Activated CD4-positive, alpha-beta T cell treated with anti-CD3 and anti-CD28 coated beads, Interleukin-2, amount 50 U/mL, for 24 hours (primary cell): ENCODE measurements at regions not wholly inside any gene's neighbourhood (a gene's known extent, or its start where the extent isn't known, plus 50 kb on each side); places are given as distances from the start of the nearest gene placed in this dataset.
"Not testable (repeated sequence)": the region's sequence is repeated elsewhere in the genome, so short reads cannot be mapped to it uniquely, and the experiment has no call there.

Experiments used
- DNase-seq, 2 donors: peaks; one replicate each; pipeline ENCODE4 v3.0.0-alpha.2; 2020; ENCODE audit warnings: low read depth in 1 of 2, low spot score in 1 of 2

GRCh38 chr14:34300882-34301734 lies 160.9 kb downstream of the SPTSSA start:
- DNase-seq: peak in 1 of 2 donors; percentile 2

- DNase-seq: no peak
These were observed 161.7 kb downstream of the SPTSSA start for GRCh38 chr14:34300330-34300729.

- no peak for DNase-seq
These were observed 162.7 kb downstream of the SPTSSA start for GRCh38 chr14:34299360-34299759.

GRCh38 chr14:34297786-34298520 lies 164.1 kb downstream of the SPTSSA start:
- DNase-seq: no peak

GRCh38 chr14:34283590-34283989 lies 178.4 kb downstream of the SPTSSA start:
- no peak for DNase-seq

- no peak for DNase-seq
These were observed 184.8 kb downstream of the SPTSSA start for GRCh38 chr14:34277191-34277590.

- no peak for DNase-seq
These were observed 186.5 kb downstream of the SPTSSA start for GRCh38 chr14:34275530-34275929.

GRCh38 chr14:34275078-34275477 lies 187.0 kb downstream of the SPTSSA start:
- no peak for DNase-seq

- DNase-seq: not testable (repeated sequence)
These were observed 188.3 kb downstream of the SPTSSA start for GRCh38 chr14:34273716-34274115.

- no peak for DNase-seq
These were observed 191.7 kb downstream of the SPTSSA start for GRCh38 chr14:34270361-34270760.

- DNase-seq: no peak
These were observed 195.7 kb downstream of the SPTSSA start for GRCh38 chr14:34266344-34266743.

- DNase-seq: no peak
These were observed 199.7 kb downstream of the SPTSSA start for GRCh38 chr14:34262127-34262910.

GRCh38 chr14:34259996-34260395 lies 202.0 kb downstream of the SPTSSA start:
- DNase-seq: no peak

- no peak for DNase-seq
These were observed 203.7 kb downstream of the SPTSSA start for GRCh38 chr14:34258318-34258717.

- no peak for DNase-seq
These were observed 204.5 kb downstream of the SPTSSA start for GRCh38 chr14:34257505-34257904.

GRCh38 chr14:34256223-34256622 lies 205.8 kb downstream of the SPTSSA start:
- no peak for DNase-seq

- DNase-seq: no peak
These were observed 207.5 kb downstream of the SPTSSA start for GRCh38 chr14:34254571-34254970.

GRCh38 chr14:34254031-34254430 lies 208.0 kb downstream of the SPTSSA start:
- DNase-seq: no peak

GRCh38 chr14:34252227-34252626 lies 209.8 kb downstream of the SPTSSA start:
- DNase-seq: no peak

GRCh38 chr14:34251662-34252061 lies 210.4 kb downstream of the SPTSSA start:
- no peak for DNase-seq

GRCh38 chr14:34250959-34251358 lies 211.1 kb downstream of the SPTSSA start:
- DNase-seq: no peak

GRCh38 chr14:34247605-34248004 lies 214.4 kb downstream of the SPTSSA start:
- no peak for DNase-seq
